ENCODE measurements at regions not wholly inside any gene's neighbourhood (a gene's known extent, or its start where the extent isn't known, plus 50 kb on each side); places are given as distances from the start of the nearest gene placed in this dataset.
"Not testable (repeated sequence)": the region's sequence is repeated elsewhere in the genome, so short reads cannot be mapped to it uniquely, and the experiment has no call there.

DNA sequence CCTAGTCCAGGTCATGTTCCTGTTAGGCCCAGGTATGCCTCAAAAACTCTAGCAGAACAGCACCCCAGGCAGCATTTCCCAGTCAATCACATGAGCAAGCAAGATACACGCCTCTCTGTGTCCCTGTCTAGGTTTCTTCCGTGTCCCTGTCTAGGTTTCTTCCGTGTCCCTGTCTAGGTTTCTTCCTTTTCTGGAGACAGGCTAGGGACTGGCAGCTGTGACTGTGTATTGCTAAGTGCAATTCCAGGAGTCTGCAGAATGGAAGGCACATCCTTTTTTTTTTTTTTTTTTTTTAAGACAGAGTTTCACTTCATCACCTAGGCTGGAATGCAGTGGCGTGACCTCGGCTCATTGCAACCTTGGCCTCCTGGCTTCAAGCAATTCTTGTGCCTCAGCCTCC lies 77.6 kb downstream of the SETD4 start:
- DNase-seq (ENCODE audit: low read depth, low spot score) = no peak

DNA sequence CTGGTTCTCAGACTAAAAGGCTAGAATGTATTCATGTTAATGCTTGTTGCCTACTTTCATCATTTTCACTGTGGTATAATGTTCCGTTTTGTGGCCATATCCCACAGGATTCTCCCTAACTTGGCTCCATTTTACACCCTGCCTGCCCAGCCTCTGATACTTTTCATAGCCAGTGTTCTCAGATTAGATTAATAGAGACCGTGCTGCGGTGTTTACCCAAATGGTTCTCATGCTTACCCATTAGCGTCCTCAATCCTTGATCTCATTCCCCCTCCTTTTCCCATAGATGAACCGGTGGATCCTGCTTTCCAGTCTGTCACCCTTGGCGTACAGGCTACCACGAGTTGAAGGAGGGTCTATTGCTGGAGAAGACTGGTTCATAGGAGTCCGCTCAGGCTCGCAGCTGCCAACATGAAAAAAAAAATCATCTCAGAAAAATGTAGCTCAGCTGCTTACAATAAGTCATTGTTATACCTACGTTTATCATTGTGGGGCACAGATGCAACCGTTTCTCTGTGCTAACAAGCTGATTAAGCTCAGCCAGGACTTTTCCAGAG lies 78.7 kb downstream of the SETD4 start:
- no peak for DNase-seq (ENCODE audit: low read depth, low spot score)

- DNase-seq (ENCODE audit: low read depth, low spot score) = no peak
Measured at GRCh38 chr21:35980821-35981220, 79.5 kb downstream of the SETD4 start.

DNA sequence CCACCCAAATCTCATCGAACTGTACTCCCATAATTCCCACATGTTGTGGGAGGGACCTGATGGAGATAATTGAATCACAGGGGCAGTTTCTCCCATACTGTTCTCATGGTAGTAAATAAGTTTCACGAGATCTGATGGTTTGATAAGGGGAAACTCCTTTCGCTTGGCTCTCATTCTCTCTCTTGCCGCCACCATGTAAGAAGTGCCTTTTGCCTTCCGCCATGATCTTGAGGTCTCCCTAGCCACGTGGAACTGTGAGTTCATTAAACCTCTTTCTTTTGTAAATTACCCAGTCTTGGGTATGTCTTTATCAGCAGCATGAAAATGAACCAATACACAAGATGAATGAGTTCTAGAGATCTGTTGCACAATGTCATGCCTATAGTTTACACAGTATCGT lies 82.5 kb downstream of the SETD4 start:
- DNase-seq (ENCODE audit: low read depth, low spot score) = not testable (repeated sequence)

DNA sequence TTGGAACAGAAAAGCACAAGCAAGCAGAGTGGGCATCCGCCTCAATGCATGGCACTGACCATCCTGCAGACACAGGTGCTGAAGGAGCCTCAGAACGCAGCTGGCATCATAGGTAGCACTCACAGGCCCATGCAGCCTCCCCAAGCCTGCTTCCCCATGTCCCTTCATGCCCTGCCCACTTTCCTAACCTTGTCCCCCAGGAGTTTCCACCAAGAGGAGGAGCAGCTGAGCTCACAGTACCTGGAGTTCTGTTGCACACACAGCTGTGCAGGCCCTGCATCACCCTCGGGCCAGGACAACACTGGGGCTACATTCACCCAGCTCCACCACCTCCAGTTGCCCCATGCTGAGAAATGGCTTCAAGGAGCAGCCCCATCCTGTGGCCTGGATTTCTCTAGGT lies 83.4 kb downstream of the SETD4 start:
- no peak for DNase-seq (ENCODE audit: low read depth, low spot score)

- DNase-seq (ENCODE audit: low read depth, low spot score) = no peak
Measured at GRCh38 chr21:35976481-35976880, 83.8 kb downstream of the SETD4 start.

GRCh38 chr21:35974775-35975174 lies 85.6 kb downstream of the SETD4 start:
- no peak for DNase-seq (ENCODE audit: low read depth, low spot score)

- DNase-seq (ENCODE audit: low read depth, low spot score) = no peak
Measured at GRCh38 chr21:35971824-35972223, 88.5 kb downstream of the SETD4 start.

GRCh38 chr21:35969281-35969680 lies 91.0 kb downstream of the SETD4 start:
- no peak for DNase-seq (ENCODE audit: low read depth, low spot score)

- no peak for DNase-seq (ENCODE audit: low read depth, low spot score)
Measured at GRCh38 chr21:35968564-35968963, 91.8 kb downstream of the SETD4 start.

- no peak for DNase-seq (ENCODE audit: low read depth, low spot score)
Measured at GRCh38 chr21:35965699-35966098, 94.6 kb downstream of the SETD4 start.

DNA sequence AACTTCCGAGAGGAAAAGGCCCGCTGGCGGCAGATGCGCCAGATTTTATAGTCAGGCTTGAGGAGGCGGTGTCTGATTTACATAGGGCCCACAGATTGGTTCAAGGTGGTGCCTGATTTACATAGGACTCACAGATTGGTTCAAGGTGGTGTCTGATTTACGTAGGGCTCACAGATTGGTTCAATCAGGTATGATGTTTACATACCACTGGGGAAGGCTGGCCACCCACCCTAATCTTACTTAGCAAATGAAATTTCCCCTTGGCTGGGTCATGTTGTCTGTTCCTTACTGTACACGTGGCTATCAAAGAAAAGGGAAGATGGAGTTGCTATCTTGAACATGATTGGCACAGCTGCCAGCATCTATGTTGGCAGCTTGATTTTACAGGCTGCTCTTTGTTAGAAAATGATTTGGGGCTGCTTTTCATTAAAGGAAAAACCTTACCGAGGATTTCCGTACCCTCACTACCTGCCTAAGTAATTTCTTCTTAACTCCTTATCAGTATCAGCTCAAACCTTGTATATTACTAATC lies 96.3 kb downstream of the SETD4 start:
- DNase-seq (ENCODE audit: low read depth, low spot score) = no peak

DNA sequence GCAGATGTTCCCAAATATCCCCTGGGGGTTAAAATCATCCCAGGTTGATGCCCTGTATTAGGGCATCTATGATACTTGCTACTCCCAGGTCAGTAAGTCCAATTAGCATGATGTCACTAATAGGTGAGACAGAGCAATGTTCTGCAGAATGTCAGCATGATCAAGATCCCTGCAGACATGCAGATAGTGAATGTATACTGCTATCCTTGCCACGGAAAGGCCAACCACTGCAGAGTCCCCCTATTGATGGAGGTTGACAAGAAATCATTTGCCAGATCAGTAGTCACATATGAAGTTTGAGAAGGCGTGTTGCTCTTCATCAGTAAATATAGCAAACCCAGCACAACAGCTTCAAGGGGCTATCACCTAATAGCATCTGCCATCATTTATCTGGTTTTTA lies 97.4 kb downstream of the SETD4 start:
- DNase-seq (ENCODE audit: low read depth, low spot score) = no peak

GRCh38 chr21:35954066-35954465 lies 106.3 kb downstream of the SETD4 start:
- no peak for DNase-seq (ENCODE audit: low read depth, low spot score)

GRCh38 chr21:35953597-35953996 lies 106.7 kb downstream of the SETD4 start:
- DNase-seq (ENCODE audit: low read depth, low spot score) = no peak

DNA sequence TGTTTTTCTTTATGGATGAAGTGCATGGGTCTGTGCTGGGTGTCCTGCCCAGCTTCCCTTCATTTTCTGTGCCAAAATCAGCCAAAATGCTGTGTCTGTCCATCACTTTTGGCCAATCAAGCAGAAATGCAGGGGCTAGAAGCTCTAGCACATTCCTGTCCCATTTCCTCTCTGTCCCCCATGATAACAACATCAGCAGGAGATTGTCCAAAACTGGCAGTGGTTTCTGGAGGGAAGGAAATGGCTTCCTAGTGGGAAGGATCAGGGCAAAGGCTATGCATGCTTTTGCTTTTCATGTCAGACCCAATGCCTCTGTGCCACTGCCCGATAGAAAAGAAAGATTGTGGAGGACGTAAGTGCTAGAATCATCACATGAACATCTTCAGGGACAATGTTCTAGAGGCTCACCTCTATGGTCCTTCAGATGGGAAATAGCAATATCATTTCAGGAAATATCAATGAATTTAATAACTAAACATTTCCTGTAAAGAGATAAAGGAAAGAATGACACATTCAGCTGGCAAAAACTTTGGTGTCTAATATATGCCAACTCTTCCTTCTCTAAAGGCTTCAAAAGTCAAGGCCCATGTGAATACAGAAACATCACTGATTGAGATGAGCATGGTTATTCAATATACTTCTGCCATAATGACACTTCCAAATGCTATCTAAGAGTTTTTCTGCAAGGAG lies 107.5 kb downstream of the SETD4 start:
- no peak for DNase-seq (ENCODE audit: low read depth, low spot score)

GRCh38 chr21:35948982-35949381 lies 111.3 kb downstream of the SETD4 start:
- no peak for DNase-seq (ENCODE audit: low read depth, low spot score)

- DNase-seq (ENCODE audit: low read depth, low spot score) = no peak
Measured at GRCh38 chr21:35945089-35945671, 115.1 kb downstream of the SETD4 start.

- DNase-seq (ENCODE audit: low read depth, low spot score) = no peak
Measured at GRCh38 chr21:35943752-35944151, 116.6 kb downstream of the SETD4 start.

DNA sequence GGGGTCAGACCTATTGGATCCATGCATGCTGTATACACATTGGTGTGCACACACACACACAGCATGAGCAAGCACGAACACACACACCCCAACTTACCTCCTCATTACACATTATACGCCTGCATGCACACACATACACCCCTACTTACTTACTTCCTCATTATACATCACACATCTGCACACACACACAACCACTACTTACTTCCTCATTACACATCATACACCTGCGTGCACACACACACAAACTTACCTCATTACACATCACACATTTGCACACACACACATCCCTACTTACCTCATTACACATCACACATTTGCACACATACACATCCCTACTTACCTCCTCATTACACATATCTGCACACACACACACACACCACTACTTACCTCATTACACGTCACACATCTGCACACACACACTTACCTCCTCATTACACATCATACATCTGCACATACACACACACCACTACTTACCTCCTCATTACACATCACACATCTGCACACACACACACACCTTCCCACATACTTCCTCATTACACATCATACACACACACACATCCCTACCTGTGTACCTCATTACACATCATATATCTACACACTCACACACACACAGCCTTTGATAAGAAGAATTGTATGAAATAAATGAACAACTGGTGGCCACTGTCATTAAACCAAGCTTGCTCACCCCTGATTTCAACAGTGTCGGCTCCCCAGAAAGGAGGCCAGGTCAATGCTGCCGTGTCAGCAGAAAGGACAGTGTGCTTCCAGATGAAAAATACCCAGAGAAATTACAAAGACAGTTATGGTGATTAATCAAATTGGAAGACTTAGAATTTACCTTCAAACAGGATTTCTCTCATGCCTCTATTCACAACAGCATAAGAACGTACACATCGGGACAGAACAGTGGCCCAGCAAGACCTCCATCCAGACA lies 117.8 kb downstream of the SETD4 start:
- no peak for DNase-seq (ENCODE audit: low read depth, low spot score)

GRCh38 chr21:35940074-35940927 lies 120.0 kb downstream of the SETD4 start:
- no peak for DNase-seq (ENCODE audit: low read depth, low spot score)

All from pulmonary artery endothelial cell (primary cell).